ENCODE measurements at regions not wholly inside any gene's neighbourhood (a gene's known extent, or its start where the extent isn't known, plus 50 kb on each side); places are given as distances from the start of the nearest gene placed in this dataset.

DNA sequence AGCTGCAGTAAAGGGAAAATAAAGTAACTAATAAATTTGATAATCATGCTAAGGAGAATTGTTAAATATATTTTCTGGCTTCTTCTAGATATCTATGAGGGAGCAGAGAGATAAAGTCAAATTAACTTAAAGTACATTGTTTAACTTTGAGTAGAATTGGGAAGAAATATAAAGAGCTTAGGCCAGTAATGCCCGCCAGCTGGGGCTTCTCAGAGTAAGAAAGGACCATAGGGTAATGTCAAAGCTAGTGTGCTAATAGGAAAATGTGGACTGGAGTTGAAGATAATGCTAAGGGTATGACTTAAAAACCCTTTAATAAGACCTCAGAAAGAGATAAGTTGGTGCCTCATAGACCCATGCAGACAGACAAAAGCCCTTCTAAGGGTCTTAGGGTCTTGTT, 411.6 kb upstream of the ANO3 start:
- Histone ChIP-seq H3K36me3 (ENCODE audit: control insufficient read depth, insufficient read depth, low read length) (no peaks in the 10 kb centered on the region), H3K4me3 (ENCODE audit: low read depth, low read length) (no peak overlapping the region), H3K27me3 (ENCODE audit: control insufficient read depth, insufficient read depth, low read length) (no peaks in the 10 kb centered on the region)
- ChIA-PET CTCF (no interaction called here), POLR2A (no interaction called here)
- TF ChIP-seq, protein P1, sequence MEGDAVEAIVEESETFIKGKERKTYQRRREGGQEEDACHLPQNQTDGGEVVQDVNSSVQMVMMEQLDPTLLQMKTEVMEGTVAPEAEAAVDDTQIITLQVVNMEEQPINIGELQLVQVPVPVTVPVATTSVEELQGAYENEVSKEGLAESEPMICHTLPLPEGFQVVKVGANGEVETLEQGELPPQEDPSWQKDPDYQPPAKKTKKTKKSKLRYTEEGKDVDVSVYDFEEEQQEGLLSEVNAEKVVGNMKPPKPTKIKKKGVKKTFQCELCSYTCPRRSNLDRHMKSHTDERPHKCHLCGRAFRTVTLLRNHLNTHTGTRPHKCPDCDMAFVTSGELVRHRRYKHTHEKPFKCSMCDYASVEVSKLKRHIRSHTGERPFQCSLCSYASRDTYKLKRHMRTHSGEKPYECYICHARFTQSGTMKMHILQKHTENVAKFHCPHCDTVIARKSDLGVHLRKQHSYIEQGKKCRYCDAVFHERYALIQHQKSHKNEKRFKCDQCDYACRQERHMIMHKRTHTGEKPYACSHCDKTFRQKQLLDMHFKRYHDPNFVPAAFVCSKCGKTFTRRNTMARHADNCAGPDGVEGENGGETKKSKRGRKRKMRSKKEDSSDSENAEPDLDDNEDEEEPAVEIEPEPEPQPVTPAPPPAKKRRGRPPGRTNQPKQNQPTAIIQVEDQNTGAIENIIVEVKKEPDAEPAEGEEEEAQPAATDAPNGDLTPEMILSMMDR (IDR thresholded peaks at IDR 0.05; ENCODE audit: insufficient read depth, low read depth, low read length): no peak
- DNase-seq (ENCODE audit: low read depth): no peak

DNA sequence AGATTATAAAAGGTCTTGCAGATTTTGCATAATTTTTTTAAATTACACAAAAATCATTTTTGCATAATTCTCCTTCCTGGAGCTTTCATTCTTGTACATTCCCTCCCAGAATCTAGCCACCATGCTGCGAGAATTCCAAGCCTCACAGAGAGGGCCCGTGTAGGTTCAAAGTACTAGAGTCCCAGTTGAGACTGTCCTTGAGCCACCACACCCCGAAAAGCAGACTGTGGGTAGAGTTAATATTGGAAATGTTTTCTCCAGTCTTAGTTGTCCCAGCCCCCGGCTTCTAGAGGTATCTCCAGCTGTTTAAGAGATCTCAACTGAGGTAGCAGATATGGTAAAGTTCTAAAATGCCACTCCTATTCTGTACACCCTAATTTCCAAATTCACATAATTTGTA, 407.3 kb upstream of the ANO3 start:
- no peak overlapping the region for H3K4me3 ChIP-seq (ENCODE audit: low read depth, low read length)
- no peak for DNase-seq (ENCODE audit: low read depth)
- no peaks in the 10 kb centered on the region for H3K27me3 ChIP-seq (ENCODE audit: control insufficient read depth, insufficient read depth, low read length)
- POLR2A ChIA-PET: no interaction called here
- CTCF ChIA-PET: no interaction called here
- no peaks in the 10 kb centered on the region for H3K36me3 ChIP-seq (ENCODE audit: control insufficient read depth, insufficient read depth, low read length)
- TF ChIP-seq, protein P1 (IDR thresholded peaks at IDR 0.05; ENCODE audit: insufficient read depth, low read depth, low read length): no peak

DNA sequence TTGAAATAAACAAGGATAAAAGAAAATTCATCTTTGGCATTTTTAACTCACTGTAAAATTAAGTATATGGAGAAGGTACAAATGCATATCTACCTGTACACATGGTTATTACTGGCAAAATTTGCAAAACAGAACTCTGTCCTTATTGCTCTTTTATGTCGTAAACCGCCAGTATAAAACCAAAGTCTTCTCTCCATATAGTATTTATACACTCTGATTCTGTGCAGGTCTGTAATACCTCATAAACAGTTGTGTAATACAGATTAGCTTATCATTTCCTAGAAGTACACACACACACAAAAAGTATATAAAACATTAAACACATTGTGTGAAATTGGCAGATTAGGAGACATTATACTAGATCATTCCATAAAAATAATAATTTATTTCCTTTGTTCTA, 406.6 kb upstream of the ANO3 start:
- TF ChIP-seq, protein P1 (IDR thresholded peaks at IDR 0.05; ENCODE audit: insufficient read depth, low read depth, low read length): no peak
- CTCF ChIA-PET: no interaction called here
- DNase-seq (ENCODE audit: low read depth): no peak
- Histone ChIP-seq H3K36me3 (ENCODE audit: control insufficient read depth, insufficient read depth, low read length) (no peaks in the 10 kb centered on the region), H3K4me3 (ENCODE audit: low read depth, low read length) (no peak overlapping the region), H3K27me3 (ENCODE audit: control insufficient read depth, insufficient read depth, low read length) (no peaks in the 10 kb centered on the region)
- POLR2A ChIA-PET: no interaction called here

DNA sequence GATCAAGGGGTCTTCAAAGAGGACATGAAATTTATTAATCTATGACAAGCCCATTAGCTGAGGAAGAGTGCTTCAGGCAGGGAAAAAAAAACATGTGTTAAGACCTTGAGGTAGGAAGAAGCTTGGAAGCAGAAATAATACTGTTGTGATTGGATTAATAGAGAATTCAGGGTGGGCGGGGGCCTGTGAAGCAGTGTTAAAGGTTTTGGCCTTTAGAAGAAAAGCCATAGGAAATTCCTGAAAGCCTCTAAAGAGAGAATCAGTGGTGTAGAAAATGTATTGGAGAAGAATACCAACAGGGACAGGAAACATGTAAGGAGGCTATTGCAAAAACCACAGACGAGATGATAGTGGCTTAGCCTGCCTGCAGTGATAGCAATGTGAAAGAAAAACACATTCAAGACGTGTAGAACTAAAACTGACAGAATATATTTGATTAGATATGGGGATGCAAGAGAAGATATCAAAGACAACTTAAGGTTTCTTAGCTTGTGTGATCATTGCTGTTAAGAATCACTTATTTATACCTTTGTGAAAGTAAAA, 404.4 kb upstream of the ANO3 start:
- ChIA-PET POLR2A (no interaction called here), CTCF (no interaction called here)
- DNase-seq (ENCODE audit: low read depth): no peak

DNA sequence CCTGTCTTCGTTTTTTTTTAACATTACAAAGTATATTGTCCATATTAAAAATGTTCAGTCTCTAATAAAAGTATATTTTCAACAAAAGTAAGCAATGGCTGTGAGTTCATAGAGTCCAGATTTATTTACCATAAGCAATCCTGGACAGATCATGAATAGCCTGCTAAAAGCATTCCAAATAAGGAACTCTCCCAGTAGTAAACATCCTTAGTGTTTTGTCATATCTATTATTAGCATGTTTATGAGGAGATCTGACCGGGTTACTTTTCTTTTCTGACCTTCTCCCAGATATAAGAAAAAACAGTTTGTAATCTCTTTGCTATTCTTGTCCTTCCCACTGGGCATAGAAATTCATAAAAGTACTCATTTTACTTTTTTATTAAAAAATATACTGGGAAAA, 403.9 kb upstream of the ANO3 start:
- CTCF ChIA-PET: no interaction called here
- Histone ChIP-seq H3K36me3 (ENCODE audit: control insufficient read depth, insufficient read depth, low read length) (no peaks in the 10 kb centered on the region), H3K4me3 (ENCODE audit: low read depth, low read length) (no peak overlapping the region), H3K27me3 (ENCODE audit: control insufficient read depth, insufficient read depth, low read length) (no peaks in the 10 kb centered on the region)
- DNase-seq (ENCODE audit: low read depth): no peak
- TF ChIP-seq, protein P1 (IDR thresholded peaks at IDR 0.05; ENCODE audit: insufficient read depth, low read depth, low read length): no peak
- POLR2A ChIA-PET: no interaction called here

More for the DNA sequence above, 404.4 kb upstream of the ANO3 start:
- Histone ChIP-seq H3K27me3 (ENCODE audit: control insufficient read depth, insufficient read depth, low read length) (no peaks in the 10 kb centered on the region), H3K36me3 (ENCODE audit: control insufficient read depth, insufficient read depth, low read length) (no peaks in the 10 kb centered on the region), H3K4me3 (ENCODE audit: low read depth, low read length) (no peak overlapping the region)
- TF ChIP-seq, protein P1 (IDR thresholded peaks at IDR 0.05; ENCODE audit: insufficient read depth, low read depth, low read length): no peak
